8988T (cell line): ENCODE measurements at regions not wholly inside any gene's neighbourhood (a gene's known extent, or its start where the extent isn't known, plus 50 kb on each side); places are given as distances from the start of the nearest gene placed in this dataset.
"Not testable (repeated sequence)": the region's sequence is repeated elsewhere in the genome, so short reads cannot be mapped to it uniquely, and the experiment has no call there.

ENCODE experiments used
- DNase-seq: peaks from one replicate; pipeline ENCODE4 v3.0.0; 2011

- no peak for DNase-seq
These were observed 258.3 kb downstream of the SRGAP2C start for GRCh38 chr1:121443001-121443540.

DNA sequence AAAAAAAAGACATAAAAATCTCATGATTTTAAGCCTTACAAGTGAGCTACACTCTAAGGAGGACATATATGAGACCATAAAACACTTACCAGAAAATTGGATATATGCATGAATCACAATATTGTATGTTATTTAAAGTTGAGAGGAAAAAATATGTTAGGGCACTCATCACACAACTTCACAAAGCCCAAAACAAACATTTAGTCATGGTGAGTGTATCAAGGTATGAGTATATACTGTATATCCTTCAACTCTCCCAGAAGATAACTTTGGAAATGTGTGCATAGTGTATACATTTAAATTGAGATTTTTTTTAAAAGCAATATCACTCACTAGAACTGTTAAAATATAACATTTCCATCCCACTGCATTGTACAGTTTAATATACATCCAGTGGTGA is 259.3 kb downstream of the SRGAP2C start:
- DNase-seq, result no peak

- no peak for DNase-seq
These were observed 260.9 kb downstream of the SRGAP2C start for GRCh38 chr1:121445679-121446078.

- not testable (repeated sequence) for DNase-seq
These were observed 262.6 kb downstream of the SRGAP2C start for GRCh38 chr1:121447280-121447923.

GRCh38 chr1:121448064-121448463 is 263.3 kb downstream of the SRGAP2C start:
- DNase-seq, result not testable (repeated sequence)

- no peak for DNase-seq
These were observed 264.1 kb downstream of the SRGAP2C start for GRCh38 chr1:121448851-121449250.

- no peak for DNase-seq
These were observed 267.7 kb downstream of the SRGAP2C start for GRCh38 chr1:121452484-121452883.

DNA sequence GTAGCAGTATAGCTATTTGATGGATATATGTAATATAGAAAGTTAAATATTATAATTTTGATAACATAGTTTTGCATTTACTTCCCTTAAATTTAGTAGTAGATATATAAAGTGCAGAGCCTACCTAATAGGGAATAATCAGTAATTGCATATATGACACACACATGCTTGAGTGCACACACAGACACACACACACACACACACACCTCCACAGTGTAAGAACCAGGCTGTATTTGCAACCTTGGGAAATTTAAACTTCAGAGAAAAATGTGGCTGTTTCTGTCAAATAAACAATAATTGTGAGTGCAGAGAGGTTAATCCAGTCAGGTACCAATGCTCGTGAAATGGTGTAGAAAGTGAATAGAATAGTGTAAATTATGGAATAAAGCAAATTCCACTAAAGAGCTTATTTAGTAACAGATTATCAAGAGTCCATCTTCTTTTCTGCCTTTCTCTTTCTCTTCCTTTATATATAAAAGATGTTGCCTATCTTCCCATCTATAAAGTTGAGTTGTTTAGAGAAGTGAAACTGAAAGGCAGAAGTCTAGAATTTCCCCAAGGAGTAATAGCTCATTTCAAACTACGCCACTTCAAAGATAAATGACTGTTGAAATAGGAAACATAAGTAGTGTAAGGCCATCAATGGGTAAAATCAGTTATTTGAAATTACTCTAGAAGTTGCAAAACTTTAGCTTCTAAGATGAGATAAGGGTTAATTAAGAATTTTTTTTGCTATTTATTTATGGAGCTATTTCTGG is 273.7 kb downstream of the SRGAP2C start:
- no peak for DNase-seq

- DNase-seq, result no peak
These were observed 274.5 kb downstream of the SRGAP2C start for GRCh38 chr1:121459235-121459634.

DNA sequence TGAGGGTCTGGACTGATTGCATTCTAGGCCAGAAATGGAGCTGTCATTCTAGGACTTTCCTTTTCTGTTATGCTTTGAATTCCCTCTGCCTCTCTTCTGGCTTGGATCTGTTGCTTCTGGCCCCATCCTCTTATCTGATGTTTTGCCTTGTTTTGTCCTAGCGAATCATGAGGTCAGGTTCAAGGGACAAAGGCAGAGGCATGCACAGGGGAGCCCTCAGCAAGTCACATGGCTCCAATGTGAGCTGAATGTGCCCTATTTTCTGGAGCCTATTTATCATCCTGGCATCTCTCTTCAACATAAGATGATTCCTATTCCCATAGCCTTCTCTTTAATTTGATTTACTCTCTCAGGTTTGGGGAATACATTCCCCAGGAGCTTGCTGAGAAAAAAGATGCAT is 284.6 kb downstream of the SRGAP2C start:
- not testable (repeated sequence) for DNase-seq

GRCh38 chr1:121470401-121470800 is 285.6 kb downstream of the SRGAP2C start:
- not testable (repeated sequence) for DNase-seq

GRCh38 chr1:121471523-121471922 is 286.7 kb downstream of the SRGAP2C start:
- DNase-seq, result no peak

DNA sequence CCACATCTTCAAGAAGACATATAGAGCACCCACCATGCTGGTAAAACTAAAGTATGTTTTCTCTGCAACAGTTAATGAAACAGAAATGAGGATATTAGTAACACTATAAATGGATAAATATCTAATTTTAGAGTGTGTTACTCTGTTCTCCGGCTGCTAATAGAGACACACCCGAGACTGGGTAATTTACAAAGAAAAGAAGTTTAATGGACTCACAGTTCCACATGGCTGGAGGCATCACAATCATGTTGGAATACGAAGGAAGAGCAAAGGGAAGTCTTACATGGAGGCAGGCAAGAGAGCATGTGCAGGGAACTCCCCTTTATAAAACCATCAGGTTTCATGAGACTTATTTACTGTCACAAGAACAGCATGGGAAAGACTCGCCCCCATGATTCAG is 287.2 kb downstream of the SRGAP2C start:
- DNase-seq, result no peak

- no peak for DNase-seq
These were observed 298.5 kb downstream of the SRGAP2C start for GRCh38 chr1:121483234-121483633.

GRCh38 chr1:121483961-121484424 is 299.2 kb downstream of the SRGAP2C start:
- no peak for DNase-seq

GRCh38 chr1:121494796-121495195 is 310.0 kb downstream of the SRGAP2C start:
- DNase-seq, result not testable (repeated sequence)

GRCh38 chr1:121511455-121511854 is 326.7 kb downstream of the SRGAP2C start:
- DNase-seq, result not testable (repeated sequence)

DNA sequence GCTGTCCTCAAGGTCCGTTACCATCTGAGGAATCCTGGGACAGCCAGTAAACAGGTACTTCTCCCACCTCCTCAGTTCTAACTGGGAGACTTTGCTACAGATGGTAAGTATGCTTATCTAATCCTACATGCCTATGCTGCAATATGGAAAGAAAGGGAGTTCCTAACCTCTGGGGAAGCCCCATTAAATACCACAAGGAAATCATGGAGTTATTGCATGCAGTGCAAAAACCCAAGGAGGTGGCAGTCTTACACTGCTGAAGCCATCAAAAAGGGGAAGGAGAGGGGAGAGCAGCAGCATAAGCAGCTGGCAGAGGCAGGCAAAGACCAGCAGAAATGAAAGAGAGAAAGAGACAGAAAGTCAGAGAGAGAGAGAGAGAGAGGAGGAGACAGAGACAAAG is 327.1 kb downstream of the SRGAP2C start:
- DNase-seq, result not testable (repeated sequence)

GRCh38 chr1:121515235-121515634 is 330.5 kb downstream of the SRGAP2C start:
- DNase-seq, result no peak

DNA sequence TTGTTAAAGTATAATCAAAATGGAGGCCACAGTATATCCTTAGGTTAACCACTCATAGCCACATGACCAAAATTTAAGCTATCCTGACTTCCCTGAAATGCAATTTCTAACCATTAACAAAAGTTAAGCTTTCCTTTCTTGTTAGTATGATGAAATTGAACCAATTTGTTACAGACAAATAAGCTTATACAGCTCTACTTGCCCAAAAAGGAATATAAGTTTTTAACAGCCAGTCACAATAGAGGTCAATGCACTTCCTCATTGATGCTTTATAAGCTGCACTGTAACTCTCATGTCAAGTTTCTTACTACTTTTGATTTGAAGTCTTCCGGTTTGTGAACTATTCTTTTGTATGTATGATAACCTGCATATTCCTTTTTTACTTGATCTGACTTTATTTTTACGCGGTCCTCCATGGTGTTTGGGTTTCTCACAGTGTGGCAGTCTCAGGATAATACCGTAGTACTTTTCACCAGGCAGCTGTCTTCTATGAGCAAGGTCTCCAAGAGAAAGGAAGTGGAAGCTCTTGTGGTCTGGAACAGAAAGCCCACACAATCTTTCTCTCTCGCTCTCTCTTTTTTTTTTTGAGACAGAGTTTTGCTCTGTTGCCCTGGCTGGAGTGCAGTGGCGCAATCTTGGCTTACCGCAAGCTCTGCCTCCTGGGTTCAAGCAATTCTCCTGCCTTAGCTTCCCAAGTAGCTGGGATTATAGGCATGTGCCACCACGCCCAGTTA is 331.6 kb downstream of the SRGAP2C start:
- no peak for DNase-seq

DNA sequence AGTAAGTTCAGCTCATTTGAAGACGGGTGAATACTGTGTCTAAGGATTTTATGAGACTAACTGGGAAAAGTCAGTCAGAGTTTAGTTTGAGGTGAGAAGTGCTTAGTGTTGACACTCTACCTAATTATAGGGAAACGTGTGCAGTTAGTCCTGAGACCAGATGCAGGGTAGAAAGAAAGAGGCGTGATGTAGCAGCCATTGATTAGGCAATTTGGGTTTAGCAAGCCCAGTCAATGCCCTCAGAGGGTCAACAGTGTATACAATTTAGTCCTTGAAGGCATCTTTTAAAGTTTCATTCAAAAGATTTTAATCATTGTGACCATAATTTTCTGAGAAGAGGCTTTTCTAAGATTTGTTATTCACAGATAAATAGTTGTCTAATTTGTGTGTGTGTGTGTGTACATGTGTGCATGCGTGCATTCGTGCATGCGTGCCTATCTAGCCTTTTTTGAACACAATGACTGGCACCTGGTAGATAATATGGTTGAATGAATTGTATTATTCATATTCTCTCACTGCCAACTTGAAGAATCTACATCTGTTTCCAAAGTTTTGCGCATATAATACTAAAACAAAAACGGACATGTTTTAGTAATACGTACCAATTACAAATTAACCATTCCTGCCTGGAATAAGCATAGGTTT is 332.9 kb downstream of the SRGAP2C start:
- no peak for DNase-seq

- no peak for DNase-seq
These were observed 333.9 kb downstream of the SRGAP2C start for GRCh38 chr1:121518726-121519041.
